A549 (cell line): ENCODE measurements at regions not wholly inside any gene's neighbourhood (a gene's known extent, or its start where the extent isn't known, plus 50 kb on each side); places are given as distances from the start of the nearest gene placed in this dataset.
"Not testable (repeated sequence)": the region's sequence is repeated elsewhere in the genome, so short reads cannot be mapped to it uniquely, and the experiment has no call there.

Source experiments
- ATAC-seq, 2 experiments: fragments of 200-7000 bp in 1 of 2; fragments of >200 bp in 1 of 2; cut with Nextera tagmentation in 1 of 2; cut with Tn5 transposase in 1 of 2; 3 replicates each; pipeline versions ENCODE4 v1.8.0 to v1.9.1; 2018 to 2020; ENCODE audit warnings: mild to moderate bottlenecking in 1 of 2, moderate library complexity in 1 of 2
- CTCF ChIA-PET: fragments of 300-600 bp; sonication (Branson Sonifier 250); formaldehyde crosslinking; extraction: SDS; loops from one replicate; lab custom pipeline; 2021; ENCODE audit warnings: antibody characterized with exemption, inconsistent platforms; lab: Yijun Ruan, JAX
- POLR2A ChIA-PET: fragments of 350-600 bp; formaldehyde crosslinking; extraction: SDS; loops from one replicate; lab custom pipeline; 2021; ENCODE audit warnings: antibody characterized with exemption, inconsistent platforms; lab: Yijun Ruan, JAX
- DNase-seq, 2 experiments: peaks; one replicate each; pipeline versions ENCODE4 v3.0.0 to v3.0.0-alpha.2; 2011 to 2016; ENCODE audit warnings: low read depth in 1 of 2, low spot score in 1 of 2
- FAIRE-seq: peaks from 2 replicates; lab custom pipeline; 2011; peaks lifted over from hg19 to GRCh38; lab: Jason Lieb, UNC
- H3K27ac ChIP-seq, 2 experiments: fragments of >200 bp; sonication (Bioruptor Twin); formaldehyde crosslinking; 3 replicates each; pipeline ENCODE4 v1.5.1; 2016 to 2017
- H3K4me1 ChIP-seq: fragments of >200 bp; sonication (Bioruptor Twin); formaldehyde crosslinking; 3 replicates; pipeline ENCODE4 v1.6.1; 2016
- H3K4me2 ChIP-seq: fragments of >200 bp; sonication (Bioruptor Twin); formaldehyde crosslinking; 3 replicates; pipeline ENCODE4 v1.6.1; 2016
- H3K4me3 ChIP-seq: fragments of >200 bp; sonication (Bioruptor Twin); formaldehyde crosslinking; 3 replicates; pipeline ENCODE4 v1.5.1; 2016
- H3K9me3 ChIP-seq: fragments of >200 bp; sonication (Bioruptor Twin); formaldehyde crosslinking; 3 replicates; pipeline ENCODE4 v1.6.1; 2016
- CTCF ChIP-seq: fragments of >200 bp; sonication (Bioruptor Twin); formaldehyde crosslinking; IDR thresholded peaks from 3 replicates; pipeline ENCODE4 v1.5.1; 2016
- ESRRA ChIP-seq: fragments of 150-350 bp; IDR thresholded peaks from 2 replicates; pipeline ENCODE4 v1.6.1; 2014; ENCODE audit warnings: mild to moderate bottlenecking, low read length, borderline replicate concordance
- FOSB ChIP-seq: fragments of 250-450 bp; sonication (Bioruptor Pico); IDR thresholded peaks from 2 replicates; pipeline ENCODE4 v1.5.0; 2020; ENCODE audit warnings: mild to moderate bottlenecking, moderate library complexity
- GATA3 ChIP-seq: IDR thresholded peaks from 2 replicates; pipeline ENCODE4 v1.6.1; 2012; ENCODE audit warnings: borderline replicate concordance
- HDAC2 ChIP-seq: fragments of 200-600 bp; sonication (generic); IDR thresholded peaks from 2 replicates; pipeline ENCODE4 v1.6.1; 2016
- HES2 ChIP-seq: fragments of >200 bp; sonication (Bioruptor Twin); formaldehyde crosslinking; IDR thresholded peaks from 2 replicates; pipeline ENCODE4 v1.6.1; 2016
- HEYL ChIP-seq: fragments of 250-450 bp; sonication (Bioruptor Pico); IDR thresholded peaks from 2 replicates; pipeline ENCODE4 v1.8.0; 2021; ENCODE audit warnings: mild to moderate bottlenecking, moderate library complexity
- HOXA7 ChIP-seq: fragments of 250-450 bp; sonication (Bioruptor Pico); IDR thresholded peaks from 2 replicates; pipeline ENCODE4 v1.5.0; 2020; ENCODE audit warnings: mild to moderate bottlenecking, moderate library complexity
- MAZ ChIP-seq: fragments of 150-350 bp; IDR thresholded peaks from 2 replicates; pipeline ENCODE4 v1.6.1; 2014; ENCODE audit warnings: antibody characterized with exemption, low read depth, low read length, borderline replicate concordance
- NFE2L2 ChIP-seq: fragments of 150-350 bp; conservative IDR thresholded peaks from 2 replicates; pipeline ENCODE4 v1.6.1; 2014; ENCODE audit warnings: low read length
- NPAS2 ChIP-seq: fragments of 250-450 bp; sonication (Bioruptor Pico); IDR thresholded peaks from 2 replicates; pipeline ENCODE4 v1.8.0; 2022; ENCODE audit warnings: mild to moderate bottlenecking, moderate library complexity, borderline replicate concordance
- POLR2A ChIP-seq: IDR thresholded peaks from 2 replicates; pipeline ENCODE4 v1.6.1; 2012; ENCODE audit warnings: mild to moderate bottlenecking, low read length
- REST ChIP-seq: fragments of 200-600 bp; sonication (generic); IDR thresholded peaks from 2 replicates; pipeline ENCODE4 v1.6.1; 2016; ENCODE audit warnings: antibody characterized with exemption, mild to moderate bottlenecking, moderate library complexity
- RFX5 ChIP-seq: fragments of 450-650 bp; IDR thresholded peaks from 2 replicates; pipeline ENCODE4 v1.7.1; 2014; ENCODE audit warnings: antibody characterized with exemption, mild to moderate bottlenecking, moderate library complexity
- SREBF2 ChIP-seq: fragments of 450-650 bp; IDR thresholded peaks from 2 replicates; pipeline ENCODE4 v1.6.1; 2014; ENCODE audit warnings: mild to moderate bottlenecking, moderate library complexity
- ZFP36 ChIP-seq: fragments of 450-650 bp; IDR thresholded peaks from 2 replicates; pipeline ENCODE4 v1.6.1; 2014; ENCODE audit warnings: borderline replicate concordance; ENCODE audit not compliant: partially characterized antibody
- ZNF302 ChIP-seq: fragments of 250-450 bp; sonication (Bioruptor Pico); IDR thresholded peaks from 2 replicates; pipeline ENCODE4 v1.9.0; 2021; ENCODE audit warnings: inconsistent platforms, mild to moderate bottlenecking, moderate library complexity
- WGBS: methylation state at CpG from one replicate; pipeline ENCODE4 v1.1.6; 2017; ENCODE audit errors: missing lambda C conversion rate; 5-methylcytosine and 5-hydroxymethylcytosine counted together
- TF ChIP-seq, protein P1 (sequence below): IDR thresholded peaks from 2 replicates; pipeline ENCODE4 v1.6.1; 2012
- TF ChIP-seq, protein P2 (sequence below): fragments of 250-450 bp; sonication (Bioruptor Pico); IDR thresholded peaks from 2 replicates; pipeline ENCODE4 v1.5.0; 2020; ENCODE audit warnings: low read depth, mild to moderate bottlenecking, moderate library complexity

DNA sequence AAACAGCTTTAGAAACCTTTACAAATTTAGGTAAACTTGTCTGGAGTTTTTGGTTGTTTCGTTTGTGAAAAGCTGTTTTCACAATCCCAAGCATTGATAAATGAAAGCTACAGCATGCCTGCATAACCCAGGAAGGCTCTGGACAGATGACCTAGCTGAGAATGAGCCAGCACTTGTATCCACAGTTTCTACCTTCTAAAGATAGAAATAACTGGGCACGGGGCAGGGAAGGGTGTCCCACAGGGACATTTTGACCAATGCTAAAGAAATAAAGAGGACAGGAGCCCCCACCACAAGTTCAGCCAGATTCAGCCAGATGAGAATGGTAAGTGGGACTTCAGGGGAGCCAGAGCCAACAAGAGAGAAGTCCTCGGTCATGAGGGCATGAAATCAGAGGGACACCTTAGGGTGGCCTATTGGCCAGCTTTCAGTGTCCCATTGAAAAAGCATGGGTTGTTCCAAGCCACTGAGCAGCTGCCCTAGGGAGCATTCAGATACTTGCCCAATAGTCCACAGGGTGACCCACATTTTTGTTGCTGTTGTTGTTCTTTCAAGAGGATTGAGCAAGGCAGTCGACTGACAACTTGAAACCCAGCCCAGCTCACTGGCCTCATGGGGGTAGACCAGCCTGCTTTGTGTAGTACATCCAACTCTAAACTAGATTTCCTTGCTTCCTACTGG, 140.3 kb upstream of the NUDT4 start:
- WGBS: 21% methylated on average over 4 of the region's 4 CpGs
- CTCF ChIA-PET: interaction anchor here (0.8 to 1.4 kb wide), 3 partner anchors 9 to 505 kb away, joined by 3 to 4 read pairs (median 3); no protein-coding TSS in a partner anchor
- TF ChIP-seq HOXA7 (no peak), GATA3 (no peak), NFE2L2 (no peak), ESRRA (no peak), NPAS2 (no peak), SREBF2 (no peak), HEYL (CRISPR knock-in tag) (no peak), HDAC2 (no peak), ZFP36 (no peak), RFX5 (no peak), REST (no peak), HES2 (no peak), ZNF302 (CRISPR knock-in tag) (no peak), CTCF (no peak), FOSB (no peak), POLR2A (no peak), MAZ (no peak)
- TF ChIP-seq, protein P1, sequence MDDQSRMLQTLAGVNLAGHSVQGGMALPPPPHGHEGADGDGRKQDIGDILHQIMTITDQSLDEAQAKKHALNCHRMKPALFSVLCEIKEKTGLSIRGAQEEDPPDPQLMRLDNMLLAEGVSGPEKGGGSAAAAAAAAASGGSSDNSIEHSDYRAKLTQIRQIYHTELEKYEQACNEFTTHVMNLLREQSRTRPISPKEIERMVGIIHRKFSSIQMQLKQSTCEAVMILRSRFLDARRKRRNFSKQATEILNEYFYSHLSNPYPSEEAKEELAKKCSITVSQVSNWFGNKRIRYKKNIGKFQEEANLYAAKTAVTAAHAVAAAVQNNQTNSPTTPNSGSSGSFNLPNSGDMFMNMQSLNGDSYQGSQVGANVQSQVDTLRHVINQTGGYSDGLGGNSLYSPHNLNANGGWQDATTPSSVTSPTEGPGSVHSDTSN: no peak
- TF ChIP-seq, protein P2, sequence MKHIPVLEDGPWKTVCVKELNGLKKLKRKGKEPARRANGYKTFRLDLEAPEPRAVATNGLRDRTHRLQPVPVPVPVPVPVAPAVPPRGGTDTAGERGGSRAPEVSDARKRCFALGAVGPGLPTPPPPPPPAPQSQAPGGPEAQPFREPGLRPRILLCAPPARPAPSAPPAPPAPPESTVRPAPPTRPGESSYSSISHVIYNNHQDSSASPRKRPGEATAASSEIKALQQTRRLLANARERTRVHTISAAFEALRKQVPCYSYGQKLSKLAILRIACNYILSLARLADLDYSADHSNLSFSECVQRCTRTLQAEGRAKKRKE (CRISPR knock-in tag): no peak
- TF ChIP-seq, all 56 proteins: peak for 0
- H3K27ac ChIP-seq: no peak overlapping the region
- peaks cover 5% of the 10 kb centered on the region; the same call in 1 of the 3 replicates for H3K9me3 ChIP-seq
- no peaks in the 10 kb centered on the region for H3K4me1 ChIP-seq
- H3K4me2 ChIP-seq: no peak overlapping the region
- ATAC-seq (no peak), FAIRE-seq (no peak), DNase-seq (no peak)
- H3K4me3 ChIP-seq: no peak overlapping the region
- POLR2A ChIA-PET: interaction anchor here (0.6 kb wide), 1 partner anchor 299 kb away, joined by 3 read pairs; no protein-coding TSS in a partner anchor

- ATAC-seq, FAIRE-seq, DNase-seq, H3K9me3 ChIP-seq, H3K4me1 ChIP-seq, H3K4me2 ChIP-seq, H3K4me3 ChIP-seq, POLR2A ChIA-PET, H3K27ac ChIP-seq: not testable (repeated sequence)
- CTCF ChIA-PET: interaction anchor here (1.4 kb wide), 1 partner anchor 14 kb away, joined by 3 read pairs; no protein-coding TSS in a partner anchor
- 77% methylated on average over 6 of the region's 6 CpGs for WGBS
Measured at GRCh38 chr12:93238512-93239262, 139.0 kb upstream of the NUDT4 start.

- H3K9me3 ChIP-seq, H3K4me2 ChIP-seq, H3K4me3 ChIP-seq, POLR2A ChIA-PET, FAIRE-seq, DNase-seq, H3K27ac ChIP-seq, ATAC-seq: not testable (repeated sequence)
- peaks cover 11% of the 10 kb centered on the region; the same call in 2 of the 3 replicates for H3K4me1 ChIP-seq
- WGBS: 44% methylated on average over 2 of the region's 2 CpGs
- CTCF ChIA-PET: interaction anchor here (1.3 kb wide), 1 partner anchor 25 kb away, joined by 3 read pairs; no protein-coding TSS in a partner anchor
Measured at GRCh38 chr12:93239789-93240188, 137.9 kb upstream of the NUDT4 start.
